NT2/D1 (cell line): ENCODE measurements at regions not wholly inside any gene's neighbourhood (a gene's known extent, or its start where the extent isn't known, plus 50 kb on each side); places are given as distances from the start of the nearest gene placed in this dataset.

Experiments used
- SUZ12 ChIP-seq: IDR thresholded peaks from 2 replicates; pipeline ENCODE4 v1.6.1; 2011; ENCODE audit not compliant: insufficient read length, insufficient read depth; ENCODE audit errors: extremely low read depth
- YY1 ChIP-seq: IDR thresholded peaks from 2 replicates; pipeline ENCODE4 v1.6.1; 2011; ENCODE audit not compliant: insufficient read length, insufficient read depth
- ZNF274 ChIP-seq: IDR thresholded peaks from 2 replicates; pipeline ENCODE4 v1.6.1; 2011; ENCODE audit warnings: mild to moderate bottlenecking, low read depth, low read length

DNA sequence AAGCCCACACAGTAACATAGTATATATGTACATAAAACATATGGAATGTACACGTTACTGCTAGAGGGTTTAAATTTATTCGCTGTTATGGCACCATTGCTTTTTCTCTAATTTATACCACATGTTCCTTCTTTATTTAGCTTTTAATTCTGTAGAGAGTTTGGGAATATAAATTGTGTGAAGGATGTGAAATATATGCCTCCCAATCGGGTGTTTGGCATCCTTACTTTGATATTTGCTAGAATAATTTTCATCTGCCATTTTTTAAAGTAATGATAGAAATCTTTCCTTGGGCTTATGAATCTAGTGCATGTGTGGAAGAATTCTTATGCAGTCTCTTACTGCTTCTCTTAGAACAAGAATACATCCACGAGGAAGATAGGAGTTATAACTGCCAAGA lies 509.8 kb upstream of the RAG2 start:
- TF ChIP-seq ZNF274 (no peak), YY1 (no peak), SUZ12 (no peak)
